NCI-H128 (cell line): ENCODE measurements at regions not wholly inside any gene's neighbourhood (a gene's known extent, or its start where the extent isn't known, plus 50 kb on each side); places are given as distances from the start of the nearest gene placed in this dataset.
"Not testable (repeated sequence)": the region's sequence is repeated elsewhere in the genome, so short reads cannot be mapped to it uniquely, and the experiment has no call there.

Experiments used
- DNase-seq: peaks from one replicate; lab custom pipeline; 2025; ENCODE audit not compliant: unreplicated experiment; lab: John Stamatoyannopoulos, UW

DNA sequence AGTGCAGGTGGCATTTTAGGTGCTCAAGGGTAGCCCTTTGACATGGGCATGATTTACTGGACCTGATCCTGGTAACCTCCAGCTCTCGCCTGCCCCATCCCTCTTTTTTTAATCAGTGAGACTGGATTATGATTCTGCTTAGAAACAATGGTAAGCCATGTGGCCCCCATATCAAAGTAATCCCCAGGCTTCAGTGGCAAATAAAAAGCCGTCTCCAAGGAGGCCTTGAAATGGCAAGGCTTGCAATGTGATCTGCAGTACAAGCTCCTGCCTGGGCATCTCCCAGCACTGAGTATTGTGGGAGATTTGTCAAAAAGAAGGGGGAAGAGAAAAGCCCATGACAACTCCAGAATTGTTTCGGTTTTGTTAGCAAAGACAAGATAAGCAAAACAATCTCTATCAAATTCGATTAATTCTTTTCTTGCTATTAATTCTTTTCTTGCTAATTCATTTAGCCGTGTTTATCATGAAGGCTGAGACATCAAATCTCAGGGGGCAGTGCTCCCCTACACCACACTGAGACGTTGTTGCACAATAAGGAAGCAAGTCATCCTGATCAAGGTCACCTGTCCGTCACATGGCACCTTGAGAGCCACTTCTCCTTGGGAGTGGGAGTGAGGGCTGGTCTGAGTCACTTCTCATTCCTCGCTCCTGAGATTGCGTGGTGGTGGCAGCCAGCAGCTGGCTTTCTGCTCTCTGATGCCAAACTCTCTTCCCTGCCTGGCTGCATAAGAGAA is 312.7 kb upstream of the GATB start:
- no peak for DNase-seq

DNA sequence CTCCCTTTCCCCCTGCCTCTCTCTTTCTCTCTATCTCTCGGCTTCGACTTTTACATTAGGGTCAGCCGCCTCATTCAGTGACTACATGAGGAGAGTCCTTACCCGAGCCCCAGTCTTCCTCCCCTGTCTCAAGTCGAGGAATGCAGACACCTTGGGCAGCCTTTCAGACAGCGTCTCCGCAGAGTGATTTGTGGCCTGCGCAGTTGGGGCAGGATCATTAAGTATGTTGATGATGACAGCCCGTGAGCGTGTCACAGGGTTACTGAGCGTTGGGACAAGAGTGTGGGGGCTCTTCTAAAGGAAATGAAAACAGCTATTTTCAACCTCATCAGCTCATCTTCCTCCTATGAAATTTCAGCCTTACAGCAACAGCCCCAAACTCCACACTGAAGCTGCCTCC is 312.1 kb upstream of the GATB start:
- no peak for DNase-seq

GRCh38 chr4:152072001-152072485 is 311.2 kb upstream of the GATB start:
- no peak for DNase-seq

GRCh38 chr4:152070854-152071253 is 310.0 kb upstream of the GATB start:
- no peak for DNase-seq

DNA sequence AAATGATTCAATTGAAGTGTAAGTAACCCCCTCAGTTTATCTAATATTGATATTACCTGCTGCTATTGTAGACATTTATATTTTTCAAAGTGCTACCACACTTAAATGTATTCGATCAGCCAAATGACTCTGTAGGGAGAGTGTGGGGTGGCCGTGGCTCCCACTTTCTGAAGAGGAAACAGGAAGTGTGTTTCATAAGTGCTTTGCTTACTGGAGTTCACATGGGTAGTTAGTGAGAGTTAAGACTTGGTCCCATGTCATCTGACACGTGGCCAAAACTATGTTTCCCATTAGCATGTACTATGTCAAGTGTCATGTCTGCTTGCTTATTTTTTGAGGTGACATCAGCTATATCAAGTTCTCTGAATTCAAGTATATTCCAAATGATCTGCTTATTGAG is 308.1 kb upstream of the GATB start:
- no peak for DNase-seq

- DNase-seq: no peak
Measured at GRCh38 chr4:152065545-152065944, 304.7 kb upstream of the GATB start.

GRCh38 chr4:152064753-152065152 is 303.9 kb upstream of the GATB start:
- DNase-seq: no peak

- DNase-seq: no peak
Measured at GRCh38 chr4:152064282-152064681, 303.5 kb upstream of the GATB start.

GRCh38 chr4:152063621-152064240 is 302.9 kb upstream of the GATB start:
- DNase-seq: no peak

- DNase-seq: no peak
Measured at GRCh38 chr4:152062936-152063620, 302.3 kb upstream of the GATB start.

- DNase-seq: no peak
Measured at GRCh38 chr4:152054731-152055130, 293.9 kb upstream of the GATB start.

GRCh38 chr4:152052451-152053057 is 291.7 kb upstream of the GATB start:
- DNase-seq: no peak

GRCh38 chr4:152051332-152051731 is 290.5 kb upstream of the GATB start:
- DNase-seq: not testable (repeated sequence)

DNA sequence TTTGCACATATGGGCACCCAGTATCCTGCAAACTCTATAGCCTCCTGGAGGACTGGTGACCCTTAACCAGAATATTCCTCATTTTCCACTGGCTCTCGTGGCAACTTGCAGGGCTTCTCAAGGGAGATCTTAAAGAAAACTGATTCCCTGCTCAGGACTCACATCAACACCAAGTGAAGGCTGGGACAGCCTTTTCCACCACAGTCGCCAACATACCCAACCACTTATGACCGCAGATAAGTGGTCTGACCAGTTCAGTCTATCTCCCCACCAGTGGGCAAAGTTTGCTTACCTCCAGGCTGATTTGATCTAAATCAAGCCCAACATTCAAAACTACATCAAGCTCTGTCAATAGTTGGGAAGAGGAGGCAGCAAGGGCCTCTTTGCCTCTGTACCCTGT is 289.3 kb upstream of the GATB start:
- no peak for DNase-seq

- DNase-seq: no peak
Measured at GRCh38 chr4:152047451-152047850, 286.6 kb upstream of the GATB start.

DNA sequence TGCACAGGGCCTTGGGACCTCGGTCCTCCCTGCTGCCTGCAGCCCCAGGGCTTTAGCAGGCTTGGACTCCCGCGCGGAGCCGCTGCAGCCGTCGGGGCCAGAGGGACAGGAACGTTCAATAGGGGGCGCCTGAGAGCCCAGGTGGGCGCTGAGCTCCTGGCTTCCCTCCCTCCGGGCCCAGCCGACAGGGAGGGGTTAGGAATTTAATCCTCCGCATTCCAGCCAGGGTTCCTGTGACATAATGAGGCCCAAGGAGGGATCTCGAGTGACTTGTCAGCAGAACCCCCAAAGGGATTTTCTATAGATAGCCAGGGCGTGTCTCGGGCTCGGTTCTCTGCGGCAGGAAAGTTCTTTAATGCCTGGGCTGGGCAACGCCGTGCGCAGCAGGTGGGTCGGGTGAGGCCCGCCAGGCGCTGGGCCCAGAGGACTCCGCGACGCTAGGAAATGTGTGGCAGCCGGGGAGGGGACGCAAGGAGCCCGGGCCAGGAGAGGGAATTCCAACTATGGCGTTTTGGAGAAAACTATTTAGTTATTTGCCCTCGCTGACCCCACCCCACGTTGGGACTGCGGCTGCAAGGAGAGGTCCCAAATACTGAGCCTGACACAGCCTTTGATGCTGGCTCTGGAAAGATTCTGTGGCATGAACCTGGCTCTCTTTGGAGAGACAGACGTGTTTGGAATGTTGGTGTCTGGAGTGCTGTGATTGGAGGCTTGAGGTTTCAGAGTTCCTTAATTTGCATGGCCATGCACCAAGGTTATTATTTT is 285.2 kb upstream of the GATB start:
- no peak for DNase-seq

DNA sequence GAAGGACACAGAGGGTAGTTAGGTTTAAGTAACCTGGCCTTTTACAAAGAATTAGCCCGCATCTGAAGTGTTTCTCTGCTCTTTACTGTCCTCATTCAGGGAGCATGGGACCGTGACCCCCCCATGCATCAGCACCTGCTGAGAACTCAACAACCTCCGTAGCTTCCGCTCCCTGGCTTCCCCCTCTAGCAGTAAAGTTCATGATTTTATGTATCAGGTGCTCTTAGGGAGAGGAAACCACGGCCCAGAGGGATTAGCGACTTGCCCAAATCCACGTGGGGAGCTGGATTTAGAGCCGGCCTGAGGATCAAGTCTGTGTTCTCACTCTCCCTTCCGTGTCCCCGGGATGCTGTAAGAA is 284.6 kb upstream of the GATB start:
- DNase-seq: no peak

DNA sequence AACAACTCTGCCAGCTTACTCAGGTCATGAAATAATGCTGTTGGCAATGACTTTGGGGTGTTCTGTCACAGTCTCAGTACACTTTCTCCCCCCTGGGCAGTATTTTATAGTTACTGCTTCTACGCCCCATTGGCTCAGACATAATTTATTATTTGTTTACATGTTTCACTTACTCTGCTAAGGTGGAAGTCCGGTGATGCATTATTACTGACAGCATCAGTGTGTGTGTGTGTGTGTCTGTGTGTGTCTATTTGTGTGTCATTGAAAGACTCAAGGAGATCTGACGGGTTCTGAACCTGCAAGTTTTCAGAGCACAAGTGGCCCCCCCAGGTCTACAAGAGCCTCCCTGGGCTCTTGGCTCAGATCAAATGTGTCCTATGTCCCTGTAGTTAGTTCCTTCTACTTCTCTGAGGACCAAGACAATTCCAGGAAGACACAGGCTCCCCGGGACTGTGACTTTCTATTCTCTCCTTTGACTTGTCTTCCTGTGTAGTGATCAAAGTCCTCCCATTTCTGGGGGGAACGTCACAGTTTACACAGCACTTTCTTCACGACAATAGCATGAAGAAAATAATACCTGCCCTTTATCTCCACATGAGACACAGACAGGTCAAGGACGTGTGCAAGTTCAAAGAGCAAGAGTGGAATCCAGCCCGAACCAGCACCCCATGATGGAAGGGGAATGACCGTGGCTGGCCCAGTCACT is 283.7 kb upstream of the GATB start:
- DNase-seq: no peak

- no peak for DNase-seq
Measured at GRCh38 chr4:152041295-152041694, 280.5 kb upstream of the GATB start.

DNA sequence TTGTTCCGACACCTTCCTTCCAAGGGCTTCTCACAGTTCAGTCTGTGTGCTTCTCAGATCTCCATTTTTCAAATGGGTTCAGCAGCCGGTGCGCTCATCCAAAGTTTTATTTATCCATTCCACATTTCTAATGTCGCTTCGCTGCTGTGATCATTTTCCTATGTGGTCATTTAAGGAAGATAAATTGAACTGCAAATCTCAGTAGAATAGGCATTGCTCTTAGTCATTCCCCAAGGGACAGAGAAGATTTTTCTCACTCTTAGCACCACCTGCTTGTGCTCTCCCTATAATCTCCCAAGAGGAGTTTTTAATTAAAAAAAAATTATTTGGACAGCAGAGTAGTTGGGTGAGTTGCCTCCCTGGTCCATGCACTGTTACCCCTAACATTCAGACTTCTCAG is 278.9 kb upstream of the GATB start:
- no peak for DNase-seq
